OCI-LY7 (cell line): ENCODE measurements at regions not wholly inside any gene's neighbourhood (a gene's known extent, or its start where the extent isn't known, plus 50 kb on each side); places are given as distances from the start of the nearest gene placed in this dataset.

Experiments
- CTCF ChIP-seq: fragments of 200-600 bp; sonication (generic); conservative IDR thresholded peaks from 2 replicates; pipeline ENCODE4 v1.5.1; 2014; ENCODE audit warnings: mild to moderate bottlenecking, antibody characterized with exemption, low read length, moderate library complexity, mixed read lengths
- EZH2phosphoT487 ChIP-seq: fragments of 200-600 bp; sonication (generic); IDR thresholded peaks from 2 replicates; pipeline ENCODE4 v1.6.1; 2018; ENCODE audit warnings: low read depth, borderline replicate concordance, mild to moderate bottlenecking, mixed run types, antibody characterized with exemption, low read length, moderate library complexity, mixed read lengths

GRCh38 chr2:216305574-216305973 lies 66.7 kb downstream of the MARCHF4 start:
- TF ChIP-seq CTCF (no peak), EZH2phosphoT487 (no peak)
